Stomach smooth muscle (tissue), 2 donors: ENCODE measurements at regions not wholly inside any gene's neighbourhood (a gene's known extent, or its start where the extent isn't known, plus 50 kb on each side); places are given as distances from the start of the nearest gene placed in this dataset.

ENCODE experiments used
- H3K27ac ChIP-seq: one replicate; pipeline ENCODE4 v1.7.0; 2013; ENCODE audit warnings: mild to moderate bottlenecking, low read length, inconsistent platforms
- H3K27me3 ChIP-seq, 2 donors: one replicate each; pipeline ENCODE4 v1.7.0; 2013; ENCODE audit warnings: low read length in 2 of 2; ENCODE audit not compliant: insufficient read depth in 2 of 2, control insufficient read depth in 1 of 2
- H3K36me3 ChIP-seq, 2 donors: one replicate each; pipeline ENCODE4 v1.7.0; 2013; ENCODE audit warnings: low read length in 2 of 2; ENCODE audit not compliant: control insufficient read depth in 2 of 2, insufficient read depth in 2 of 2
- H3K4me1 ChIP-seq: one replicate; pipeline ENCODE4 v1.7.0; 2013; ENCODE audit warnings: low read length; ENCODE audit not compliant: control insufficient read depth, insufficient read depth
- H3K4me3 ChIP-seq, 2 donors: one replicate each; pipeline ENCODE4 v1.7.0; 2013; ENCODE audit warnings: low read length in 2 of 2
- H3K9ac ChIP-seq, 2 donors: one replicate each; pipeline ENCODE4 v1.7.0; 2013; ENCODE audit warnings: low read length in 2 of 2, mild to moderate bottlenecking in 1 of 2
- H3K9me3 ChIP-seq, 2 donors: one replicate each; pipeline ENCODE4 v1.7.0; 2013; ENCODE audit warnings: low read length in 2 of 2; ENCODE audit not compliant: control insufficient read depth in 2 of 2
- donor health status: healthy.
- donor health status: Pancreatic carcinoma.

GRCh38 chr11:28938091-28938490 is 829.9 kb downstream of the METTL15 start:
- H3K4me1 ChIP-seq: no peaks in the 10 kb centered on the region
- H3K27me3 ChIP-seq: no peaks in the 10 kb centered on the region

DNA sequence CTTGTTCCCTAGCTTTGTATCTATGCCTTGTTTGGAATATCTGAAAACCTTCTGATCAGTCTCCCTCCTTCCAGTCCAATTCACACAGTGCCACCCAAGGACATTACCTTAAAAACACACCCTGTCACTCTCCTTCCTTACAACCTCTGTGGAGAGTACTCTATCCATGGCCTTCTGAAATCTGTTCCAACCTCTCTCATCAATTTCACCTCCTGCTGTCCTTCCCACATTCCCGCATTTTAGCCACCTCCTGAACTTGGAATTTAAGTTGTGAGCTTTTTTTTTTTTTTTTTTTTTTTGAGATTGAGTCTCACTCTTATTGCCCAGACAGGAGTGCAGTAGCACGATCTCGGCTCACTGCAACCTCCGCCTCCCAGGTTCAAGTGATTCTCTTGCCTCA is 824.8 kb downstream of the METTL15 start:
- no peaks in the 10 kb centered on the region for H3K27me3 ChIP-seq

More at GRCh38 chr11:28938091-28938490, 829.9 kb downstream of the METTL15 start:
- H3K9me3 ChIP-seq: no peaks in the 10 kb centered on the region
- H3K27ac ChIP-seq: no peak overlapping the region
- no peak overlapping the region for H3K9ac ChIP-seq
- no peaks in the 10 kb centered on the region for H3K36me3 ChIP-seq
- H3K4me3 ChIP-seq: no peak overlapping the region

GRCh38 chr11:28924004-28924403 is 815.8 kb downstream of the METTL15 start:
- no peaks in the 10 kb centered on the region for H3K9me3 ChIP-seq
- no peaks in the 10 kb centered on the region for H3K36me3 ChIP-seq
- no peak overlapping the region for H3K4me3 ChIP-seq

More for the DNA sequence above, 824.8 kb downstream of the METTL15 start:
- Histone ChIP-seq H3K9ac (no peak overlapping the region), H3K9me3 (no peaks in the 10 kb centered on the region), H3K4me3 (no peak overlapping the region), H3K4me1 (no peaks in the 10 kb centered on the region), H3K36me3 (no peaks in the 10 kb centered on the region), H3K27ac (no peak overlapping the region)

GRCh38 chr11:28922386-28922981 is 814.3 kb downstream of the METTL15 start:
- H3K4me3 ChIP-seq: no peak overlapping the region
- H3K9me3 ChIP-seq: no peaks in the 10 kb centered on the region
- H3K4me1 ChIP-seq: no peaks in the 10 kb centered on the region
- H3K36me3 ChIP-seq: no peaks in the 10 kb centered on the region
- H3K9ac ChIP-seq: no peak overlapping the region
- H3K27ac ChIP-seq: no peak overlapping the region
- H3K27me3 ChIP-seq: no peaks in the 10 kb centered on the region

More at GRCh38 chr11:28924004-28924403, 815.8 kb downstream of the METTL15 start:
- H3K27me3 ChIP-seq: no peaks in the 10 kb centered on the region
- no peak overlapping the region for H3K27ac ChIP-seq
- no peaks in the 10 kb centered on the region for H3K4me1 ChIP-seq
- no peak overlapping the region for H3K9ac ChIP-seq

DNA sequence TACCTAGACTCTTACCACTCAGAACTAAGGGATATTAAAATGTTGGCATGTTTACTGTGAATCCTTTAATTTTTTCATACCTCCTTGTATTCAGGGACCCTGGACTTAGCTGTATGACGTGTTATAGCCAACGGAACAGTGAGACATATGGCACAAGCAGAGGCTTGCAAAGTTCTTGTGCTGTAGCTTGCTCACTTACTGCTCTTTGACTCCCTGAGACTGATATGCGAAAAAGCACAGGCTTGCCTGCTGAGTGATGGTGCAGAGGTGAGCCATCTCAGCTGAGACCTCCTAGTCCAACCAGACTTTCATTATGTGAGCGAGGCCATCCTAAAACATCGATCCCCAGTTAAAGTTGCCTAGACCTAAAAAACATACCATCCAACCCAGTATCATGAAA is 811.0 kb downstream of the METTL15 start:
- H3K4me3 ChIP-seq: no peak overlapping the region
- H3K27me3 ChIP-seq: no peaks in the 10 kb centered on the region
- no peaks in the 10 kb centered on the region for H3K36me3 ChIP-seq
- H3K9ac ChIP-seq: no peak overlapping the region
- no peaks in the 10 kb centered on the region for H3K4me1 ChIP-seq
- H3K27ac ChIP-seq: no peak overlapping the region
- H3K9me3 ChIP-seq: no peaks in the 10 kb centered on the region

DNA sequence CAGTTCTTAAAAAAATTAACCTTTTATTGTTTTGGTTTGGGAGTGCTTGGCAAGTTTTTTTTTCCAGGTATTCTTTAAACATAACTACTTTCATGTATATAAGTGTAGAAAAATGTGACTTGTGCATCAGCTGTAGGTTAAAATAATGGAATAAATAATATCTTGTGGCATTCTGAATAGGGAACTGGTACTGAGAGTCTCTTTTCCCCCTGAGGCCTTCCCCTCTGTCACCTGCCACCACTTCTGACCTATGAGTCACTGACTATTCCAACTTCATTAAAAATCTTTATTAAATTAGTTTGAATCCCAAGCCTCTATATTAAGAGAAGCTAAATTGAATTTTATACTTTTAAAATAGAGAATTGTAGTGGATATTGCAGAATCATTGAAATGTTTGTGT is 805.7 kb downstream of the METTL15 start:
- Histone ChIP-seq H3K9me3 (no peaks in the 10 kb centered on the region), H3K27ac (no peak overlapping the region), H3K4me1 (no peaks in the 10 kb centered on the region), H3K36me3 (no peaks in the 10 kb centered on the region), H3K9ac (no peak overlapping the region), H3K4me3 (no peak overlapping the region), H3K27me3 (no peaks in the 10 kb centered on the region)

GRCh38 chr11:28911829-28912228 is 803.6 kb downstream of the METTL15 start:
- Histone ChIP-seq H3K27me3 (no peaks in the 10 kb centered on the region), H3K4me1 (no peaks in the 10 kb centered on the region), H3K36me3 (no peaks in the 10 kb centered on the region), H3K9me3 (no peaks in the 10 kb centered on the region), H3K9ac (no peak overlapping the region), H3K4me3 (no peak overlapping the region), H3K27ac (no peak overlapping the region)

GRCh38 chr11:28910926-28911325 is 802.7 kb downstream of the METTL15 start:
- Histone ChIP-seq H3K27ac (no peak overlapping the region), H3K9me3 (no peaks in the 10 kb centered on the region), H3K9ac (no peak overlapping the region), H3K4me3 (no peak overlapping the region), H3K4me1 (no peaks in the 10 kb centered on the region), H3K36me3 (no peaks in the 10 kb centered on the region), H3K27me3 (no peaks in the 10 kb centered on the region)

DNA sequence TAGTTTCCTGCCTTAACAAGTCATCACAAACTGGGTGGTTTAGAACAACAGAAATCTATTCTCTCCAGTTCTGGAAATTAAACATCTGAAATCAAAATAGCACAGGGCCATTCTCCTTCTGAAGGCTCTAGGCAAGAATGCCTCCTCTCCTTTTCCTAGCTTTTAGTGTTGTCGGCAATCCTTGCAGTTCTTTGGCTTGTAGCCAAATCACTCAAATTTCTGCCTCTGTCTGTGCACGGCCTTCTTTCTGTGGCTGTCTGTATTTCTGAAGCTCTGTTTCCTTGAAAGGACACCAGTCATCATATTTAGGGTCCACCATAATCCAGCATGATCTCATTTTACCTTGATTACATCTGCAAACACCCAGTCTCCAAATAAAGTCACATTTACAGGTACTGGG is 795.5 kb downstream of the METTL15 start:
- Histone ChIP-seq H3K27me3 (no peaks in the 10 kb centered on the region), H3K36me3 (no peaks in the 10 kb centered on the region), H3K27ac (no peak overlapping the region), H3K4me1 (no peaks in the 10 kb centered on the region), H3K9ac (no peak overlapping the region), H3K9me3 (no peaks in the 10 kb centered on the region), H3K4me3 (no peak overlapping the region)

GRCh38 chr11:28900427-28900826 is 792.2 kb downstream of the METTL15 start:
- Histone ChIP-seq H3K27me3 (no peaks in the 10 kb centered on the region), H3K9me3 (no peaks in the 10 kb centered on the region), H3K27ac (no peak overlapping the region), H3K36me3 (no peaks in the 10 kb centered on the region), H3K4me1 (no peaks in the 10 kb centered on the region), H3K4me3 (no peak overlapping the region), H3K9ac (no peak overlapping the region)

DNA sequence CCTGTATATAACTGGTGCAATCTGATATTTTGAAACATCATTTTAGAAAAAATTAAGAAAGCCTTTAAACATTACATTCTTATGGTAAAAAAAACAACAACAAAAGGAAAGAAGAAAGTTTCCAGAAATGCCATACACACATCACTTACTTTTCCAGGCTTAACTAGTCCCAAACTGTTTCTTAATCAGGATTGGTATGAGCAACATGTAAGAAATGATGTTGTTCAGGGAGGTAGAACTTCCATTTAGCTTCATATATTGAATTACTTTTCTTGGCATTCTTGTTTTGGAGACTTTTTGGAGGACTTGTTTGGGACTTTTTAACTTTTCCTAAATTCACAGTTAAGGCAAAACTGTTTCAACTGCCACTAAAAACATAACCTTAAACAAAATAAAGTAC is 791.5 kb downstream of the METTL15 start:
- Histone ChIP-seq H3K27ac (no peak overlapping the region), H3K36me3 (no peaks in the 10 kb centered on the region), H3K4me1 (no peaks in the 10 kb centered on the region), H3K9me3 (no peaks in the 10 kb centered on the region), H3K9ac (no peak overlapping the region), H3K4me3 (no peak overlapping the region), H3K27me3 (no peaks in the 10 kb centered on the region)
